ENCODE measurements at regions not wholly inside any gene's neighbourhood (a gene's known extent, or its start where the extent isn't known, plus 50 kb on each side); places are given as distances from the start of the nearest gene placed in this dataset.

GRCh38 chr4:186936496-186937375 lies 213.1 kb upstream of the FAT1 start:
- TF ChIP-seq POLR2AphosphoS5 (IDR thresholded peaks at IDR 0.05) (peak; percentile 48 to 81 (median 74)), POLR2A (IDR thresholded peaks at IDR 0.05) (peak; percentile 37), EP300 (IDR thresholded peaks at IDR 0.05; ENCODE audit: low read depth) (peak; percentile 72)
- TF ChIP-seq, protein P1, sequence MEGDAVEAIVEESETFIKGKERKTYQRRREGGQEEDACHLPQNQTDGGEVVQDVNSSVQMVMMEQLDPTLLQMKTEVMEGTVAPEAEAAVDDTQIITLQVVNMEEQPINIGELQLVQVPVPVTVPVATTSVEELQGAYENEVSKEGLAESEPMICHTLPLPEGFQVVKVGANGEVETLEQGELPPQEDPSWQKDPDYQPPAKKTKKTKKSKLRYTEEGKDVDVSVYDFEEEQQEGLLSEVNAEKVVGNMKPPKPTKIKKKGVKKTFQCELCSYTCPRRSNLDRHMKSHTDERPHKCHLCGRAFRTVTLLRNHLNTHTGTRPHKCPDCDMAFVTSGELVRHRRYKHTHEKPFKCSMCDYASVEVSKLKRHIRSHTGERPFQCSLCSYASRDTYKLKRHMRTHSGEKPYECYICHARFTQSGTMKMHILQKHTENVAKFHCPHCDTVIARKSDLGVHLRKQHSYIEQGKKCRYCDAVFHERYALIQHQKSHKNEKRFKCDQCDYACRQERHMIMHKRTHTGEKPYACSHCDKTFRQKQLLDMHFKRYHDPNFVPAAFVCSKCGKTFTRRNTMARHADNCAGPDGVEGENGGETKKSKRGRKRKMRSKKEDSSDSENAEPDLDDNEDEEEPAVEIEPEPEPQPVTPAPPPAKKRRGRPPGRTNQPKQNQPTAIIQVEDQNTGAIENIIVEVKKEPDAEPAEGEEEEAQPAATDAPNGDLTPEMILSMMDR (IDR thresholded peaks at IDR 0.05): peak in 4 of 5 experiments; percentile 32 to 74 (median 49)

All from transverse colon (tissue), 4 donors.